ENCODE measurements at regions not wholly inside any gene's neighbourhood (a gene's known extent, or its start where the extent isn't known, plus 50 kb on each side); places are given as distances from the start of the nearest gene placed in this dataset.

- H3K4me1 ChIP-seq (ENCODE audit: control insufficient read depth in 1 of 2, insufficient read depth in 2 of 2, low read length in 2 of 2): no peaks in the 10 kb centered on the region
- DNase-seq: no peak
- H3K79me2 ChIP-seq (ENCODE audit: insufficient read depth, low read length): no peaks in the 10 kb centered on the region
- H3K27ac ChIP-seq (ENCODE audit: low read depth in 1 of 2, low read length in 2 of 2): no peak overlapping the region
- H3K9me3 Mint-ChIP-seq: peaks cover 0 to 9% (median 4%) of the 10 kb centered on the region in 7 donors
- WGBS (ENCODE audit: insufficient coverage): 83% methylated on average over 1 of the region's 3 CpGs
- no peaks in the 10 kb centered on the region for H3K4me1 Mint-ChIP-seq
- H2AFZ ChIP-seq (ENCODE audit: insufficient read depth, low read depth, low read length, poor library complexity, severe bottlenecking): no peak overlapping the region
- H3K9me3 ChIP-seq (replicated peaks in 1 of 2; ENCODE audit: control insufficient read depth in 1 of 2, insufficient read depth in 1 of 2, low read length in 2 of 2): peaks cover 0 to 5% of the 10 kb centered on the region in 2 donors
- H3K27me3 Mint-ChIP-seq (ENCODE audit: low read depth in 3 of 3): no peaks in the 10 kb centered on the region
- H3K27ac Mint-ChIP-seq: no peak overlapping the region
- no peak overlapping the region for H3K4me3 ChIP-seq (replicated peaks in 1 of 3; ENCODE audit: low read depth in 2 of 3, low read length in 3 of 3)
- intact Hi-C loops (cut with micrococcal nuclease): no loop called here
- no peak overlapping the region for H3K4me3 Mint-ChIP-seq
- no peak overlapping the region for H3K9ac ChIP-seq (ENCODE audit: insufficient read depth, low read length, poor library complexity, severe bottlenecking)
- H4K20me1 ChIP-seq (ENCODE audit: insufficient read depth, low read length): no peaks in the 10 kb centered on the region
- H3K4me2 ChIP-seq (replicated peaks; ENCODE audit: extremely low read depth, low read length, poor library complexity, severe bottlenecking): no peak overlapping the region
- no peak for TF ChIP-seq CTCF (IDR thresholded peaks at IDR 0.05)
- H3K36me3 Mint-ChIP-seq: no peaks in the 10 kb centered on the region
- no peaks in the 10 kb centered on the region for H3K36me3 ChIP-seq (replicated peaks in 1 of 2; ENCODE audit: control insufficient read depth in 1 of 2, insufficient read depth in 2 of 2, low read length in 2 of 2)
- no peaks in the 10 kb centered on the region for H3K27me3 ChIP-seq (ENCODE audit: control insufficient read depth in 2 of 2, insufficient read depth in 2 of 2, low read length in 2 of 2)
Measured at GRCh38 chr11:101348786-101349185, 219.2 kb upstream of the PGR start.

DNA sequence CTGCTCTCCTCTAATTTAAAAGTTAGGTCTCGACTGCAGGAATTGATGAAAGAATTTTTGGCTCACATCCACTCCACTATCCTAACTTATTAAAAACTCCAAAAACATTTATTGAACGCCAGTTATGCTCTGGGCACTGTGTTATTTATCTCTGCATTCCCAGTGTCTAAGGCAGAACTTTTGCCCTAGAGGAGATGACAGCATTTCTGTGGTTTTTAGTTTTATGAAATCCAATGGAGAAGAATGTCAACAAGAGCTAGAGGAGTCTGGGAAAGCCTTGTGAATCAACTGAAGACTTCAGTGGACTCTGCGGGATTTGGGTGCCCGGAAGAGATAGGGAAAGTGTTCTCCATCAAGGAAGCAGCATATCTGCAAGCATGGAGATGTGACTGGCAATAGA lies 217.0 kb upstream of the PGR start:
- Histone ChIP-seq H4K20me1 (ENCODE audit: insufficient read depth, low read length) (no peaks in the 10 kb centered on the region), H3K4me3 (replicated peaks in 1 of 3; ENCODE audit: low read depth in 2 of 3, low read length in 3 of 3) (no peak overlapping the region), H3K36me3 (replicated peaks in 1 of 2; ENCODE audit: control insufficient read depth in 1 of 2, insufficient read depth in 2 of 2, low read length in 2 of 2) (no peaks in the 10 kb centered on the region), H3K4me1 (ENCODE audit: control insufficient read depth in 1 of 2, insufficient read depth in 2 of 2, low read length in 2 of 2) (no peaks in the 10 kb centered on the region), H3K9ac (ENCODE audit: insufficient read depth, low read length, poor library complexity, severe bottlenecking) (no peak overlapping the region), H3K79me2 (ENCODE audit: insufficient read depth, low read length) (no peaks in the 10 kb centered on the region), H3K9me3 (replicated peaks in 1 of 2; ENCODE audit: control insufficient read depth in 1 of 2, insufficient read depth in 1 of 2, low read length in 2 of 2) (peaks cover 0 to 5% of the 10 kb centered on the region in 2 donors), H3K4me2 (replicated peaks; ENCODE audit: extremely low read depth, low read length, poor library complexity, severe bottlenecking) (no peak overlapping the region), H3K27ac (ENCODE audit: low read depth in 1 of 2, low read length in 2 of 2) (no peak overlapping the region), H3K27me3 (ENCODE audit: control insufficient read depth in 2 of 2, insufficient read depth in 2 of 2, low read length in 2 of 2) (no peaks in the 10 kb centered on the region), H2AFZ (ENCODE audit: insufficient read depth, low read depth, low read length, poor library complexity, severe bottlenecking) (no peak overlapping the region)
- WGBS (ENCODE audit: insufficient coverage): 82% methylated on average over 2 of the region's 4 CpGs
- no peak for DNase-seq
- H3K4me3 Mint-ChIP-seq: no peak overlapping the region
- TF ChIP-seq CTCF (IDR thresholded peaks at IDR 0.05): no peak
- no peaks in the 10 kb centered on the region for H3K4me1 Mint-ChIP-seq
- intact Hi-C loops (cut with micrococcal nuclease): no loop called here
- no peaks in the 10 kb centered on the region for H3K36me3 Mint-ChIP-seq
- H3K9me3 Mint-ChIP-seq: peaks cover 0 to 9% (median 4%) of the 10 kb centered on the region in 7 donors
- H3K27me3 Mint-ChIP-seq (ENCODE audit: low read depth in 3 of 3): no peaks in the 10 kb centered on the region
- no peak overlapping the region for H3K27ac Mint-ChIP-seq
